Neutrophil (primary cell): ENCODE measurements at regions not wholly inside any gene's neighbourhood (a gene's known extent, or its start where the extent isn't known, plus 50 kb on each side); places are given as distances from the start of the nearest gene placed in this dataset.

Experiments
- H3K27ac ChIP-seq: fragments of 200-600 bp; sonication (generic); 2 replicates; pipeline ENCODE4 v1.5.1; 2016; ENCODE audit warnings: mild to moderate bottlenecking, moderate library complexity
- H3K27me3 ChIP-seq: fragments of 200-600 bp; sonication (generic); 2 replicates; pipeline ENCODE4 v1.6.0; 2016; ENCODE audit warnings: mild to moderate bottlenecking
- H3K36me3 ChIP-seq: fragments of 200-600 bp; sonication (generic); 2 replicates; pipeline ENCODE4 v1.5.1; 2017
- H3K4me1 ChIP-seq, 2 experiments: fragments of 200-600 bp in 1 of 2; sonication (generic) in 1 of 2; 1 replicate in 1 of 2; 2 replicates in 1 of 2; pipeline versions ENCODE4 v1.5.1 to v1.6.1; 2013 to 2016; ENCODE audit warnings: low read depth in 1 of 2, low read length in 1 of 2, mild to moderate bottlenecking in 1 of 2, moderate library complexity in 1 of 2; ENCODE audit not compliant: control insufficient read depth in 1 of 2, insufficient read depth in 1 of 2
- H3K4me3 ChIP-seq, 2 experiments: fragments of 200-600 bp in 1 of 2; sonication (generic) in 1 of 2; 1 replicate in 1 of 2; 2 replicates in 1 of 2; pipeline ENCODE4 v1.5.1; 2013 to 2016; ENCODE audit warnings: low read depth in 1 of 2, low read length in 1 of 2, mild to moderate bottlenecking in 1 of 2, moderate library complexity in 1 of 2
- H3K9me3 ChIP-seq: fragments of 200-600 bp; sonication (generic); 2 replicates; pipeline ENCODE4 v1.5.1; 2016
- CTCF ChIP-seq: fragments of 200-600 bp; sonication (generic); IDR thresholded peaks from 2 replicates; pipeline ENCODE4 v1.5.1; 2016; ENCODE audit warnings: antibody characterized with exemption

- H3K4me1 ChIP-seq: no peaks in the 10 kb centered on the region
- no peak overlapping the region for H3K27ac ChIP-seq
- H3K36me3 ChIP-seq: no peaks in the 10 kb centered on the region
- TF ChIP-seq CTCF: no peak
- H3K9me3 ChIP-seq: no peaks in the 10 kb centered on the region
- peaks cover 3% of the 10 kb centered on the region for H3K27me3 ChIP-seq
- no peak overlapping the region for H3K4me3 ChIP-seq
These were observed 161.0 kb downstream of the ARRDC4 start for GRCh38 chr15:98121536-98121935.

GRCh38 chr15:98121957-98122356 is 161.5 kb downstream of the ARRDC4 start:
- no peak for TF ChIP-seq CTCF
- H3K4me3 ChIP-seq: no peak overlapping the region
- no peaks in the 10 kb centered on the region for H3K4me1 ChIP-seq
- no peaks in the 10 kb centered on the region for H3K9me3 ChIP-seq
- peaks cover 3% of the 10 kb centered on the region for H3K27me3 ChIP-seq
- no peaks in the 10 kb centered on the region for H3K36me3 ChIP-seq
- H3K27ac ChIP-seq: no peak overlapping the region

- Histone ChIP-seq H3K36me3 (no peaks in the 10 kb centered on the region), H3K27ac (no peak overlapping the region), H3K4me1 (no peaks in the 10 kb centered on the region), H3K9me3 (no peaks in the 10 kb centered on the region), H3K4me3 (no peak overlapping the region), H3K27me3 (peaks cover 3% of the 10 kb centered on the region)
- no peak for TF ChIP-seq CTCF
These were observed 162.8 kb downstream of the ARRDC4 start for GRCh38 chr15:98123297-98123696.

GRCh38 chr15:98123834-98124233 is 163.3 kb downstream of the ARRDC4 start:
- TF ChIP-seq CTCF: no peak
- H3K4me3 ChIP-seq: no peak overlapping the region
- H3K27ac ChIP-seq: no peak overlapping the region
- peaks cover 3% of the 10 kb centered on the region for H3K27me3 ChIP-seq
- H3K4me1 ChIP-seq: no peaks in the 10 kb centered on the region
- no peaks in the 10 kb centered on the region for H3K36me3 ChIP-seq
- H3K9me3 ChIP-seq: no peaks in the 10 kb centered on the region

GRCh38 chr15:98124581-98124980 is 164.1 kb downstream of the ARRDC4 start:
- Histone ChIP-seq H3K4me1 (no peaks in the 10 kb centered on the region), H3K27me3 (peaks cover 3% of the 10 kb centered on the region), H3K4me3 (no peak overlapping the region), H3K9me3 (no peaks in the 10 kb centered on the region), H3K36me3 (no peaks in the 10 kb centered on the region), H3K27ac (no peak overlapping the region)
- TF ChIP-seq CTCF: no peak
